WTC11 (cell line): ENCODE measurements at regions not wholly inside any gene's neighbourhood (a gene's known extent, or its start where the extent isn't known, plus 50 kb on each side); places are given as distances from the start of the nearest gene placed in this dataset.

Experiments used
- ATAC-seq: fragments of 200-7000 bp; cut with Tn5 transposase; 2 replicates; pipeline ENCODE4 v1.10.0; 2021; ENCODE audit warnings: mild to moderate bottlenecking, moderate library complexity
- CTCF ChIA-PET: fragments of 300-600 bp; sonication (Branson Sonifier 250); formaldehyde crosslinking; loops from one replicate; lab custom pipeline; 2021; ENCODE audit warnings: antibody characterized with exemption; lab: Charles Lee
- POLR2A ChIA-PET: fragments of 350-600 bp; sonication (Branson Sonifier 250); formaldehyde crosslinking; loops from one replicate; lab custom pipeline; 2021; ENCODE audit warnings: antibody characterized with exemption; lab: Charles Lee
- DNase-seq: peaks from one replicate; pipeline ENCODE4 v3.0.0; 2021; ENCODE audit warnings: low spot score
- H3K27ac Mint-ChIP-seq: 2 replicates; pipeline ENCODE4 v1.8.0; 2021; ENCODE audit warnings: mixed read lengths
- H3K27me3 Mint-ChIP-seq: 2 replicates; pipeline ENCODE4 v1.8.0; 2021; ENCODE audit warnings: low read depth, mild to moderate bottlenecking, moderate library complexity, mixed read lengths
- H3K36me3 Mint-ChIP-seq: 2 replicates; pipeline ENCODE4 v1.8.0; 2021; ENCODE audit warnings: mixed read lengths
- H3K4me1 Mint-ChIP-seq: 2 replicates; pipeline ENCODE4 v1.8.0; 2022; ENCODE audit warnings: mixed read lengths
- H3K4me3 Mint-ChIP-seq: 2 replicates; pipeline ENCODE4 v1.8.0; 2021; ENCODE audit warnings: mild to moderate bottlenecking, moderate library complexity, mixed read lengths
- H3K9me3 Mint-ChIP-seq: 2 replicates; pipeline ENCODE4 v1.8.0; 2021; ENCODE audit warnings: mixed read lengths
- ETV6 ChIP-seq: sonication (generic); formaldehyde crosslinking; IDR thresholded peaks from 2 replicates; pipeline ENCODE4 v1.8.1; 2022; ENCODE audit warnings: mild to moderate bottlenecking, missing genetic modification reagents
- GTF2I ChIP-seq: fragments of 250-450 bp; sonication (Bioruptor Pico); conservative IDR thresholded peaks from 2 replicates; pipeline ENCODE4 v1.4.0; 2021; ENCODE audit warnings: mild to moderate bottlenecking
- JAZF1 ChIP-seq: fragments of 250-450 bp; sonication (Bioruptor Pico); IDR thresholded peaks from 2 replicates; pipeline ENCODE4 v1.9.0; 2021; ENCODE audit warnings: moderate library complexity, mild to moderate bottlenecking, inconsistent platforms
- KAT7 ChIP-seq: sonication (generic); formaldehyde crosslinking; IDR thresholded peaks from 2 replicates; pipeline ENCODE4 v1.8.1; 2023; ENCODE audit warnings: missing genetic modification reagents, mild to moderate bottlenecking, borderline replicate concordance
- PRRX2 ChIP-seq: fragments of 250-450 bp; sonication (Bioruptor Pico); IDR thresholded peaks from 2 replicates; pipeline ENCODE4 v1.8.0; 2021; ENCODE audit warnings: mild to moderate bottlenecking
- RELA ChIP-seq: sonication (generic); formaldehyde crosslinking; IDR thresholded peaks from 2 replicates; pipeline ENCODE4 v1.8.1; 2022; ENCODE audit warnings: missing genetic modification reagents, mild to moderate bottlenecking, borderline replicate concordance
- SP1 ChIP-seq: sonication (generic); formaldehyde crosslinking; conservative IDR thresholded peaks from 2 replicates; pipeline ENCODE4 v1.8.1; 2022; ENCODE audit warnings: missing genetic modification reagents
- TEAD4 ChIP-seq: sonication (generic); formaldehyde crosslinking; IDR thresholded peaks from 2 replicates; pipeline ENCODE4 v1.8.0; 2022; ENCODE audit warnings: mild to moderate bottlenecking, missing genetic modification reagents
- TF ChIP-seq, protein P1 (sequence below): sonication (generic); formaldehyde crosslinking; IDR thresholded peaks from 2 replicates; pipeline ENCODE4 v1.8.1; 2023; ENCODE audit warnings: mild to moderate bottlenecking, missing genetic modification reagents, moderate library complexity
- TF ChIP-seq, protein P2 (sequence below): sonication (generic); formaldehyde crosslinking; conservative IDR thresholded peaks from 2 replicates; pipeline ENCODE4 v1.8.1; 2023; ENCODE audit warnings: mild to moderate bottlenecking, low read depth, missing genetic modification reagents, moderate library complexity
- TF ChIP-seq, protein P3 (sequence below): sonication (generic); formaldehyde crosslinking; IDR thresholded peaks from 2 replicates; pipeline ENCODE4 v1.8.0; 2023; ENCODE audit warnings: missing genetic modification reagents
- TF ChIP-seq, protein P4 (sequence below): sonication (generic); formaldehyde crosslinking; IDR thresholded peaks from 2 replicates; pipeline ENCODE4 v1.8.1; 2022; ENCODE audit warnings: mild to moderate bottlenecking, moderate library complexity, missing genetic modification reagents
- TF ChIP-seq, protein P5 (sequence below): sonication (generic); formaldehyde crosslinking; conservative IDR thresholded peaks from 2 replicates; pipeline ENCODE4 v1.8.1; 2022; ENCODE audit warnings: mild to moderate bottlenecking, missing genetic modification reagents

DNA sequence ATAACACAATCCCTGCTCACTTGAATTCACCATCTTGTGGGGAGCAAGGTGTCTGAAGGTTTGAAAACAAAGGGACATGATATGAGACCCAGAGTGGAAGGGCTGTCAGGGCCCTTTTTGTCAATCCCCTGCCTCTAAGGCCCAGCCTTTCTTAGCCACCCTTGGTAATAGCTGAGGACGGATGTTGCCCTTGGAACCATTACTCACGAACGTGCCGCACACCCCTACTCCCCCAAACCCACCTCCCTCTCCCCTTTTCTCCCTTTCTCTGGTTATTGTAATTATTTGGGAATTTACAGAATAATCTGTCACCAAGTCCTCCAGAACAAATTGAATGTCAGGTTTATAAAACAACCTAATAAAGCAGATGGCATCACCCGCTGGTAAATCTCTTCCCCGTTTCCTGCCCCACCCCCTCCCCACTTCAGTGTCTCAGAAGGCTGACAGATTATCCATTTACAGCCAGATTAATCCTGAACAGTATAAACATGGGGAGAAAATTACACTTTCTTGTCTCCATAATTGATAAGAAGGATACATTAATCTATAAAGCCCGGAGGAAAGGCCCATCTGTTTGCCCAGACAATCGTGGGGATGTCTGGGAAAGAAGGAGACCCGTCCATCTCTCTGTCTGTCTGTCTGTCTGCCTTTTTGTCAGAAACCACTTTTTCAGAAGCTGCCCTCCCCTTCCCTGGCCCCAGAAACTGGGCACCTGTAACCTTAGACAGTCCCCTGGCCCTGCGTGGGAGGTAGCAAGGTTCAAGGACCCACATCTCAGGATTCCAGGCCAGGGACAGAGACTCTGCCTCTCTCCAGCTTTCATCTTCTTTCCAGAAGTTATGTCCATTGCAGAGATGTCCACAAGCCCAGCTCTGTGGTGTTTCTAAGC lies 60.6 kb upstream of the CD34 start:
- no peaks in the 10 kb centered on the region for H3K4me1 Mint-ChIP-seq
- ChIA-PET CTCF (interaction anchor here (0.5 to 2.8 kb wide), 6 partner anchors 9 to 148 kb away, joined by 3 to 12 read pairs (median 8); no protein-coding TSS in a partner anchor), POLR2A (no interaction called here)
- H3K27me3 Mint-ChIP-seq, result no peaks in the 10 kb centered on the region; the same call in 1 of the 2 replicates
- H3K27ac Mint-ChIP-seq, result no peak overlapping the region
- H3K36me3 Mint-ChIP-seq, result no peaks in the 10 kb centered on the region
- no peak for ATAC-seq
- H3K4me3 Mint-ChIP-seq, result no peak overlapping the region
- no peaks in the 10 kb centered on the region for H3K9me3 Mint-ChIP-seq
- DNase-seq, result no peak
- TF ChIP-seq KAT7 (CRISPR knock-in tag), result no peak
- TF ChIP-seq, protein P1, sequence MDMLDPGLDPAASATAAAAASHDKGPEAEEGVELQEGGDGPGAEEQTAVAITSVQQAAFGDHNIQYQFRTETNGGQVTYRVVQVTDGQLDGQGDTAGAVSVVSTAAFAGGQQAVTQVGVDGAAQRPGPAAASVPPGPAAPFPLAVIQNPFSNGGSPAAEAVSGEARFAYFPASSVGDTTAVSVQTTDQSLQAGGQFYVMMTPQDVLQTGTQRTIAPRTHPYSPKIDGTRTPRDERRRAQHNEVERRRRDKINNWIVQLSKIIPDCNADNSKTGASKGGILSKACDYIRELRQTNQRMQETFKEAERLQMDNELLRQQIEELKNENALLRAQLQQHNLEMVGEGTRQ (CRISPR knock-in tag), result no peak
- TF ChIP-seq, protein P2, sequence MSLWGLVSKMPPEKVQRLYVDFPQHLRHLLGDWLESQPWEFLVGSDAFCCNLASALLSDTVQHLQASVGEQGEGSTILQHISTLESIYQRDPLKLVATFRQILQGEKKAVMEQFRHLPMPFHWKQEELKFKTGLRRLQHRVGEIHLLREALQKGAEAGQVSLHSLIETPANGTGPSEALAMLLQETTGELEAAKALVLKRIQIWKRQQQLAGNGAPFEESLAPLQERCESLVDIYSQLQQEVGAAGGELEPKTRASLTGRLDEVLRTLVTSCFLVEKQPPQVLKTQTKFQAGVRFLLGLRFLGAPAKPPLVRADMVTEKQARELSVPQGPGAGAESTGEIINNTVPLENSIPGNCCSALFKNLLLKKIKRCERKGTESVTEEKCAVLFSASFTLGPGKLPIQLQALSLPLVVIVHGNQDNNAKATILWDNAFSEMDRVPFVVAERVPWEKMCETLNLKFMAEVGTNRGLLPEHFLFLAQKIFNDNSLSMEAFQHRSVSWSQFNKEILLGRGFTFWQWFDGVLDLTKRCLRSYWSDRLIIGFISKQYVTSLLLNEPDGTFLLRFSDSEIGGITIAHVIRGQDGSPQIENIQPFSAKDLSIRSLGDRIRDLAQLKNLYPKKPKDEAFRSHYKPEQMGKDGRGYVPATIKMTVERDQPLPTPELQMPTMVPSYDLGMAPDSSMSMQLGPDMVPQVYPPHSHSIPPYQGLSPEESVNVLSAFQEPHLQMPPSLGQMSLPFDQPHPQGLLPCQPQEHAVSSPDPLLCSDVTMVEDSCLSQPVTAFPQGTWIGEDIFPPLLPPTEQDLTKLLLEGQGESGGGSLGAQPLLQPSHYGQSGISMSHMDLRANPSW (CRISPR knock-in tag), result no peak
- TF ChIP-seq, protein P3, sequence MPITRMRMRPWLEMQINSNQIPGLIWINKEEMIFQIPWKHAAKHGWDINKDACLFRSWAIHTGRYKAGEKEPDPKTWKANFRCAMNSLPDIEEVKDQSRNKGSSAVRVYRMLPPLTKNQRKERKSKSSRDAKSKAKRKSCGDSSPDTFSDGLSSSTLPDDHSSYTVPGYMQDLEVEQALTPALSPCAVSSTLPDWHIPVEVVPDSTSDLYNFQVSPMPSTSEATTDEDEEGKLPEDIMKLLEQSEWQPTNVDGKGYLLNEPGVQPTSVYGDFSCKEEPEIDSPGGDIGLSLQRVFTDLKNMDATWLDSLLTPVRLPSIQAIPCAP, result no peak
- no peak for TF ChIP-seq ETV6 (CRISPR knock-in tag)
- no peak for TF ChIP-seq PRRX2
- TF ChIP-seq JAZF1 (CRISPR knock-in tag), result no peak
- TF ChIP-seq, protein P4, sequence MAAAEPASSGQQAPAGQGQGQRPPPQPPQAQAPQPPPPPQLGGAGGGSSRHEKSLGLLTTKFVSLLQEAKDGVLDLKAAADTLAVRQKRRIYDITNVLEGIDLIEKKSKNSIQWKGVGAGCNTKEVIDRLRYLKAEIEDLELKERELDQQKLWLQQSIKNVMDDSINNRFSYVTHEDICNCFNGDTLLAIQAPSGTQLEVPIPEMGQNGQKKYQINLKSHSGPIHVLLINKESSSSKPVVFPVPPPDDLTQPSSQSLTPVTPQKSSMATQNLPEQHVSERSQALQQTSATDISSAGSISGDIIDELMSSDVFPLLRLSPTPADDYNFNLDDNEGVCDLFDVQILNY (CRISPR knock-in tag), result no peak
- TF ChIP-seq RELA (CRISPR knock-in tag), result no peak
- TF ChIP-seq, protein P5, sequence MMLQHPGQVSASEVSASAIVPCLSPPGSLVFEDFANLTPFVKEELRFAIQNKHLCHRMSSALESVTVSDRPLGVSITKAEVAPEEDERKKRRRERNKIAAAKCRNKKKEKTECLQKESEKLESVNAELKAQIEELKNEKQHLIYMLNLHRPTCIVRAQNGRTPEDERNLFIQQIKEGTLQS (CRISPR knock-in tag), result no peak
- TF ChIP-seq SP1 (CRISPR knock-in tag), result no peak

DNA sequence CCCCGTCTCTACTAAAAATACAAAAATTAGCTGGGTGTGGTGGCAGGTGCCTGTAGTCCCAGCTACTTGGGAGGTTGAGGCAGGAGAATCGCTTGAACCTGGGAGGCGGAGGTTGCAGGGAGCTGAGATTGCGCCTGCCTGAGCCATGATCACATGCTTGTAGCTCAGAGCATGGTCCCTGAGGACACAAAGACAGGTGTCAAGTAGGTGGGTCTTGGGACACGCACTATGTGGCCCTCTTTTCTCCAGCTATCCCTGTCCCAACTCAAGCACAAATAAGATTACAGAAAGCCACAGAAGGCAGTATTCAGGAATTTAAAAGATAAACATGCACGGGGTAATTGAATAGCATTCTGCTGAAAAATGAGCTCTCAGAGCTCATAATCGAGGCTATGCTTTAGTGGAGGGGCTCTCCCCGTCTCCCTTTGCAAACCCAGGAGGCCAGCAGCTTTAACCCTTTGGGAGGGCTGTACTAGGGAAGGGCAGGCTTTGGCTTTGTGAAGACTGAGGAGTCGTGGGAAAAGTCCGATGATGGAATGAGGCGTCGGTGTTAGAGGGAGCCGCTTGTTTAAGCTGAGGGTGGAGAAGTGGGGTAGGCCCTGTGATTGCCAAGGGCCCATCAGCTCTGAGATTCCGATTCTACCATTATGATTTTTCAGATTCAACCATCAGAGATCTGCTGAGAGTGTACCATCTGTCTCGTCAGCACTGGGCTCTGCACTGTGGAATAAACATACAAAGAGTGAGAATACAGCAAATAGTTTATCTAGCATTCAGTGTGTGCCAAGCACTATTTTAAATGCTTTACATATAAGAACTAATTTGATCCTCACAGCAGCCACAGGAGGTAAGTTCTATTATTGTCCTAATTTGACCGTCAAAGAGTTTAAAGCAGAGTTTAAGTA lies 59.7 kb upstream of the CD34 start:
- ATAC-seq, result no peak
- Mint-ChIP-seq H3K27me3 (no peaks in the 10 kb centered on the region; the same call in 1 of the 2 replicates), H3K27ac (no peak overlapping the region), H3K36me3 (no peaks in the 10 kb centered on the region), H3K4me1 (no peaks in the 10 kb centered on the region), H3K4me3 (no peak overlapping the region), H3K9me3 (no peaks in the 10 kb centered on the region)
- POLR2A ChIA-PET, result no interaction called here
- CTCF ChIA-PET, result interaction anchor here (0.9 to 2.8 kb wide), 8 partner anchors 11 to 147 kb away, joined by 3 to 12 read pairs (median 8); no protein-coding TSS in a partner anchor
- TF ChIP-seq TEAD4 (CRISPR knock-in tag) (no peak), GTF2I (CRISPR knock-in tag) (no peak)
- no peak for DNase-seq

DNA sequence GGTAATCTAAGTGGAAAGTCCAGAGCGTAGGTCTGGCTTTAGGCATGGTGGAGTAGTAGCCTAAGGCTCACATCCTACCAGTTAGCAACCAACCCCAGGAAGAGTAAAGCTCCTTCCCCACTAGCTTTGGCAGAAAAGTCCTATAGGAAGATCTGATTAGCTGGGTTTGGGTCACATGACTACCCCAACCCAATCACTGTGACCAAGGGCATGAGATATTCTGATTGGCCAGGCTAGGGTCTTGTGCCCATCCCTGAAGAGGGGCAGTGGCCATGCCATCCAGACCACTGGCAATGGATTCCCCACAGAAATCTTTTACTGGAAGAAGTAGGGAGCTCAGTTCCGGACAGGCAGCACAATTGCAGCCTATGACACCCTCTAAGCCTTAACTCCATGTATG lies 58.6 kb upstream of the CD34 start:
- DNase-seq (no peak), ATAC-seq (no peak)
- Mint-ChIP-seq H3K4me3 (no peak overlapping the region), H3K27ac (no peak overlapping the region), H3K36me3 (no peaks in the 10 kb centered on the region), H3K4me1 (peaks cover 3% of the 10 kb centered on the region), H3K9me3 (no peaks in the 10 kb centered on the region), H3K27me3 (peaks cover 8% of the 10 kb centered on the region)
- CTCF ChIA-PET, result interaction anchor here (1.1 to 2.8 kb wide), 5 partner anchors 12 to 101 kb away, joined by 4 to 12 read pairs (median 9); no protein-coding TSS in a partner anchor
- POLR2A ChIA-PET, result no interaction called here
- TF ChIP-seq, protein P4 (CRISPR knock-in tag), result no peak
